Inflammatory macrophage (primary cell): ENCODE measurements at regions not wholly inside any gene's neighbourhood (a gene's known extent, or its start where the extent isn't known, plus 50 kb on each side); places are given as distances from the start of the nearest gene placed in this dataset.

Experiments used
- DNase-seq, 2 donors: peaks; one replicate each; pipeline ENCODE4 v3.0.0-alpha.2; 2020 to 2022

GRCh38 chr21:35210093-35210492 lies 161.0 kb upstream of the RUNX1 start:
- DNase-seq, result no peak

- no peak for DNase-seq
Measured at GRCh38 chr21:35208810-35209517, 159.9 kb upstream of the RUNX1 start.

- DNase-seq, result no peak
Measured at GRCh38 chr21:35208104-35208503, 159.0 kb upstream of the RUNX1 start.

GRCh38 chr21:35207322-35207721 lies 158.2 kb upstream of the RUNX1 start:
- DNase-seq, result no peak

- no peak for DNase-seq
Measured at GRCh38 chr21:35206141-35207125, 157.3 kb upstream of the RUNX1 start.

GRCh38 chr21:35204850-35205541 lies 155.9 kb upstream of the RUNX1 start:
- DNase-seq, result peak; percentile 53 to 66

- no peak for DNase-seq
Measured at GRCh38 chr21:35204125-35204524, 155.0 kb upstream of the RUNX1 start.

GRCh38 chr21:35203093-35203977 lies 154.2 kb upstream of the RUNX1 start:
- DNase-seq, result no peak

- no peak for DNase-seq
Measured at GRCh38 chr21:35202431-35202830, 153.3 kb upstream of the RUNX1 start.

- no peak for DNase-seq
Measured at GRCh38 chr21:35201799-35202198, 152.7 kb upstream of the RUNX1 start.

GRCh38 chr21:35201288-35201687 lies 152.2 kb upstream of the RUNX1 start:
- DNase-seq, result peak; percentile 6 to 17

GRCh38 chr21:35199733-35200015 lies 150.6 kb upstream of the RUNX1 start:
- DNase-seq, result no peak

GRCh38 chr21:35198982-35199732 lies 150.1 kb upstream of the RUNX1 start:
- DNase-seq, result no peak

GRCh38 chr21:35198565-35198964 lies 149.5 kb upstream of the RUNX1 start:
- DNase-seq, result no peak

- no peak for DNase-seq
Measured at GRCh38 chr21:35197992-35198431, 148.9 kb upstream of the RUNX1 start.

GRCh38 chr21:35197191-35197590 lies 148.1 kb upstream of the RUNX1 start:
- no peak for DNase-seq

GRCh38 chr21:35196128-35196527 lies 147.0 kb upstream of the RUNX1 start:
- no peak for DNase-seq

- no peak for DNase-seq
Measured at GRCh38 chr21:35195232-35195631, 146.1 kb upstream of the RUNX1 start.

- DNase-seq, result no peak
Measured at GRCh38 chr21:35191754-35192153, 142.7 kb upstream of the RUNX1 start.

GRCh38 chr21:35191128-35191527 lies 142.0 kb upstream of the RUNX1 start:
- no peak for DNase-seq

GRCh38 chr21:35190201-35190701 lies 141.1 kb upstream of the RUNX1 start:
- DNase-seq, result no peak
